Astrocyte of the cerebellum (primary cell): ENCODE measurements at regions not wholly inside any gene's neighbourhood (a gene's known extent, or its start where the extent isn't known, plus 50 kb on each side); places are given as distances from the start of the nearest gene placed in this dataset.
A peak's percentile ranks its signal among the peaks of the same experiment; 100 is the strongest.

Experiments used
- DNase-seq: peaks from one replicate; pipeline ENCODE4 v3.0.0-alpha.2; 2011; ENCODE audit warnings: low read depth
- H3K4me3 ChIP-seq: 2 replicates; pipeline ENCODE4 v1.5.1; 2011; ENCODE audit warnings: mild to moderate bottlenecking, low read depth, low read length, moderate library complexity
- in situ Hi-C: cut with HindIII; loops from 2 replicates; pipeline ENCODE4 v1.10.0; 2017; ENCODE audit warnings: low sequenced_read_pairs
- TF ChIP-seq, protein P1 (sequence below): IDR thresholded peaks from 2 replicates; pipeline ENCODE4 v1.5.1; 2012; ENCODE audit warnings: low read length, low read depth, moderate library complexity, mild to moderate bottlenecking; ENCODE audit errors: missing control alignments

DNA sequence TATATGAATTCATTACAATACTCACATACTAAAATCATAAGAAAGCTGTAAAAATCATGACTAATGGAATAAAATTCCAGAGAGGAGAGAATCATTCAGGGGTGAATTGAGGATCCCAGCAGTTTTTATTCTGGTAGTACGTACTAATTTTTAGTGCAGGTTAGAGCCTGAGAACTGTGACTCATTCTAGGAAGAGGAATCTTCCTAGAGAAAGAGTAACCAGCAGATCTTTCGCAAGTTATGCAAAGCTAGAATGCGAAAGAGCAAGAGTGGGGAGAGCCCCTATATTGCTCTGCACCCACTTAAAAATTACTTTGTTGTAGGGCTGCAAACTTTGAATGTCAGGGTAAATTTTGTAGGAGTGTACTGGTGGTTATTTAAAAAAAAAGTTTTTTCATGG lies 303.6 kb upstream of the ARPP21 start:
- TF ChIP-seq, protein P1, sequence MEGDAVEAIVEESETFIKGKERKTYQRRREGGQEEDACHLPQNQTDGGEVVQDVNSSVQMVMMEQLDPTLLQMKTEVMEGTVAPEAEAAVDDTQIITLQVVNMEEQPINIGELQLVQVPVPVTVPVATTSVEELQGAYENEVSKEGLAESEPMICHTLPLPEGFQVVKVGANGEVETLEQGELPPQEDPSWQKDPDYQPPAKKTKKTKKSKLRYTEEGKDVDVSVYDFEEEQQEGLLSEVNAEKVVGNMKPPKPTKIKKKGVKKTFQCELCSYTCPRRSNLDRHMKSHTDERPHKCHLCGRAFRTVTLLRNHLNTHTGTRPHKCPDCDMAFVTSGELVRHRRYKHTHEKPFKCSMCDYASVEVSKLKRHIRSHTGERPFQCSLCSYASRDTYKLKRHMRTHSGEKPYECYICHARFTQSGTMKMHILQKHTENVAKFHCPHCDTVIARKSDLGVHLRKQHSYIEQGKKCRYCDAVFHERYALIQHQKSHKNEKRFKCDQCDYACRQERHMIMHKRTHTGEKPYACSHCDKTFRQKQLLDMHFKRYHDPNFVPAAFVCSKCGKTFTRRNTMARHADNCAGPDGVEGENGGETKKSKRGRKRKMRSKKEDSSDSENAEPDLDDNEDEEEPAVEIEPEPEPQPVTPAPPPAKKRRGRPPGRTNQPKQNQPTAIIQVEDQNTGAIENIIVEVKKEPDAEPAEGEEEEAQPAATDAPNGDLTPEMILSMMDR: no peak
- in situ Hi-C loops: no loop called here

DNA sequence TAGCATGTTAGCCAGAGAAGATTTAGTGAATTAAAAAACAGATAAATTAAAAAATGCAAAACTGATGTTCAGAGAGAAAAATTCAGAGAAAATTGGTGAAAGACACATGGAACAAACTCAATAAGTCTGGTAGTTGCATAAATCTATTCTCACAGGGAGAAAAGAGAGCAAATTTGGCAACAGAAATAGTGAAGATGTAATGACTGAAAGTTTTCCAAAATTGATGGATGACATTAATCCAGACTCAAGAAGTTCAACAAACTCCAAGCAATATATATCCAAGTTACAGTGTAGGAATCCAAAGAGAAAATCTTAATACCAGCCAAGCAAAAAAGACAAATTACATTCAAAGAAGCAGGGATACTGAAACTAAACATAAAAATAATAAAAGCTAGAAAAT lies 302.7 kb upstream of the ARPP21 start:
- DNase-seq: no peak
- no peak overlapping the region for H3K4me3 ChIP-seq
- TF ChIP-seq, protein P1: no peak
- in situ Hi-C loops: no loop called here

More for the DNA sequence above, 303.6 kb upstream of the ARPP21 start:
- H3K4me3 ChIP-seq: no peak overlapping the region
- no peak for DNase-seq

DNA sequence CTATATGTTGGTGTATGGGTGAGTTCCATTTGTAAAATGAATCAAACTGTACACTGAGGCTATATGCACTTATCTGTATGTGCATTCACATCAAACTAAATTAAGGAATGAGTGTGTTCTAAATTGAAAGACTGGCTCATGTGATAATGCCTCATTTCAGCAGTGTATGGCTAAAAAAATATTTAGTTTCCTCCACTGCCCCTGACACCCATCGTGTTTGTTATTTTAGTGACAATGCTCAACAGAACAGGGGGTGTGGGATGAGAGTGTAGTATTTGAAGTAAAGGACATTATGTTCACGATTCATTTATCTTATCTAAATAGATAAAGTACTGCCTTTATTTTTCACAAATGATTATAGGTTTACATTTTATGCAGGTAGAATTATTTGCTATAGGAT lies 301.1 kb upstream of the ARPP21 start:
- TF ChIP-seq, protein P1: no peak
- DNase-seq: no peak
- in situ Hi-C loops: no loop called here
- no peak overlapping the region for H3K4me3 ChIP-seq

DNA sequence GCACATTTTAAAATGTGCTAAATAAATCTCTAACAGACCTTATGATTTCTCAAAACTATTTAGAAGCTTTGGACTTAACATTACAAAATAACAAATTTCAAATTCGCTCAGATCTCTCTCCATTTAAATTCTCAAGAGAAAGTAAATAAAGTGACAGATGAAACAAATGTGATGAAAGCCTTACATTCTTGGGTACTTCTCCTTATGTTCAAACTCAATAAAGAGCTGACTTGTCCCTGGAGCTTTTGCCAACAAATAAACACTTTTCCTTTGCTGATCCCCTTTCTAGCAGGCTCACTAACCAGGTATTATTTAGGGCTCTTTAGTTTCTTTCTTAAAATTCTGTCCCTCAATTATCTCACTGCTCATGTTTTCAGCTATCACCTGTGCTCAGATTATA lies 259.1 kb upstream of the ARPP21 start:
- no peak overlapping the region for H3K4me3 ChIP-seq
- in situ Hi-C loops: no loop called here
- DNase-seq: no peak
- TF ChIP-seq, protein P1: no peak

DNA sequence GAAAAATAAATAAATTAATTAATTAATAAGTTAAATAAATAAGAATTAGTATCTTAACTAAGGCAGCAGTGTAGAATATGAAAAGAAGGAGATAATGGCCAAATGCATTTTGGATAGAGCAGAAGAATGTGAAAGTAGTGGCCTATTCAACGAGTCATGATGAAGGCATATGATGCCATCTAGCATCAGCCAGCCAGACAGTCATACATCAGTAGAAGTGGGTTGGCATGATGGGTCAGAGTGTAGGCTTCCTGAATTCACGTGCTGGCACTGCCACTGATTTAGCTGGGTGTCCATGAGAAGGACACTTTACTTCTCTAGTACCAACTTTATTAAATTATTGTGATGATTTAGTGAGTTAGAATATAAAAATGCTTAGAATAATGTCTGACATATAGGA lies 256.1 kb upstream of the ARPP21 start:
- in situ Hi-C loops: no loop called here
- no peak overlapping the region for H3K4me3 ChIP-seq
- TF ChIP-seq, protein P1: no peak
- no peak for DNase-seq

DNA sequence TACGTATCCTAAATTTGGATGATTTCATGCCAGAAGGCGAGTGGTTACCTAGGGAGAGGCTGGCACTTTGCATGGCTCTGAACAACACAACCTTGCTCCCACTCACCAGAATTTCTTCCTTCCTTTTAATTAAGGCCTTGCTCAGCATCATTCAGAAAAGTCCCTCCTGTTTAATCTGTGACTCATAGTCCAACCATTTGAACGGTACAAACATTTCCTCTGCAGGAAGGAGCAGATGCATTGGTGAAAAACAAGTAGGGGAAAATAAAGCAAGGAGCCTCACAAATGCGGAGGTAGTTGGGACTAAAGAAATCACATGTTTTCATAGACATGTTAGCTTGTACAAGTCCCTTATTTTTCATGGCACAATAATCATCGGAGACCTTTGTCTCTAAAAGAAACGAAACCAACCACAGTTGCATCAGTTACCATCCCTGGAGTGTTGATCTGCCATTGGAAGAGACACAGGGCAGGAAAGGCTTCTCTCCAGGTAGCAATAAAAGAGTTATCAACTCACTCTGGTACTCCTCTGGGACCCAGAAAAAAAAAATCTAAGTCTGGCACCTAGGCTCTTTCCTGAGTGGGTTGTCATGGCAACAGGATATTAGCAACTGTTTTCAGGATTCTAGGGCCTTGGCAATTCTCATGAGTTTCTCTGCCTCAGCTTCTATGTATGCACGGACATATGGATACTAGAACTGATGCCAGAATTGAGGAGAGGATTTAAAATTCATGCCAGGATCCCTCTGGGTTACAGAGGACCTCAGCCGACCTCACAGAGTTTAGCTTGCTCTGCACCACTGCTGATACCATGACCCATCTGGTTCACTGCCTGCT lies 255.4 kb upstream of the ARPP21 start:
- TF ChIP-seq, protein P1: no peak
- H3K4me3 ChIP-seq: no peak overlapping the region
- DNase-seq: peak; percentile 36
- in situ Hi-C loops: no loop called here
